ENCODE measurements at regions not wholly inside any gene's neighbourhood (a gene's known extent, or its start where the extent isn't known, plus 50 kb on each side); places are given as distances from the start of the nearest gene placed in this dataset.

DNA sequence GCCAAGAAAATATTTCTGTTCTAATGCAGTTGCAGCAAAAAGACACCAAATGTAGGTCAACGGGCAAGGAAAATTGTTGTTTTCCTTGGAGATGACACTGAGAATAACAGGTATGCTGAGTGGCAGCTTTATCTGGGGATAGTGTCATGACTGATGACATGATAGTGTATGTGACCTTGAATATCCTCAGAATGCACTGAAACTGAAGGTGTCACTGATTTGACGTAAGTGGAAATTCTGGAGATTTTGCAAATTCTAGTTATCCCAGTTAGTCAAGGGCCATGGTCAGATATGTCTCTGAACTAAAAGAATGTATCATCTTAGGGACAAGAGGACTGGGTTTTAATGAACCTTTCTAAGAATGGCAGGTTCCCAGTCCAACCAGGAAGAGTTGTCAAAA, 138.0 kb upstream of the C9orf72 start:
- no peak for TF ChIP-seq CTCF (conservative IDR thresholded peaks at IDR 0.05; ENCODE audit: low read length)
- DNase-seq (ENCODE audit: low read depth): no peak
- H3K4me3 ChIP-seq (ENCODE audit: low read length): no peak overlapping the region

- no peak overlapping the region for H3K4me3 ChIP-seq (ENCODE audit: low read length)
- no peak for DNase-seq (ENCODE audit: low read depth)
- TF ChIP-seq CTCF (conservative IDR thresholded peaks at IDR 0.05; ENCODE audit: low read length): no peak
These were observed 139.5 kb upstream of the C9orf72 start for GRCh38 chr9:27712806-27713205.

- H3K4me3 ChIP-seq (ENCODE audit: low read length): no peak overlapping the region
- TF ChIP-seq CTCF (conservative IDR thresholded peaks at IDR 0.05; ENCODE audit: low read length): no peak; the same call in 1 of the 2 replicates
- no peak for DNase-seq (ENCODE audit: low read depth)
These were observed 141.1 kb upstream of the C9orf72 start for GRCh38 chr9:27714388-27714787.

DNA sequence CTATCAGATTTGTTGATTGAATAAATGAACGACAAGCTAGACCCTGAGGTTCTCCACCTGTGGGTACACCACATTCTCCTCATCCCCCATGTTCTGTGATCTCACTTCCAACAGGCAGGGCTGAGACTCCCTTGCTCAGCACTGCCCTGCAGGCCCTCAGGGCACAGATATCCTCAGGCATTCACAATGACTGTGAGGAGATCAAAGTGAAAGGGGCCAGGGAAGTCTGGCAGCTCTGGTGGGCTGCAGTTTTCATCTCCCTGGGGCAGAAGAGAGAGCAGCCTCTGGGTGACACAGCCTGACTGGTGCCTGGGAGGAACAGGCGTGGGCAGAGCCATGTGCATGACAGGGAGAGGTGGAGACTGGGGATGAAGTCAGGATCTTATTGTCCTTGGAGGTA, 142.4 kb upstream of the C9orf72 start:
- DNase-seq (ENCODE audit: low read depth): no peak
- no peak overlapping the region for H3K4me3 ChIP-seq (ENCODE audit: low read length)
- no peak for TF ChIP-seq CTCF (conservative IDR thresholded peaks at IDR 0.05; ENCODE audit: low read length)

GRCh38 chr9:27717991-27718390, 144.7 kb upstream of the C9orf72 start:
- DNase-seq (ENCODE audit: low read depth): no peak
- TF ChIP-seq CTCF (conservative IDR thresholded peaks at IDR 0.05; ENCODE audit: low read length): no peak
- no peak overlapping the region for H3K4me3 ChIP-seq (ENCODE audit: low read length)

DNA sequence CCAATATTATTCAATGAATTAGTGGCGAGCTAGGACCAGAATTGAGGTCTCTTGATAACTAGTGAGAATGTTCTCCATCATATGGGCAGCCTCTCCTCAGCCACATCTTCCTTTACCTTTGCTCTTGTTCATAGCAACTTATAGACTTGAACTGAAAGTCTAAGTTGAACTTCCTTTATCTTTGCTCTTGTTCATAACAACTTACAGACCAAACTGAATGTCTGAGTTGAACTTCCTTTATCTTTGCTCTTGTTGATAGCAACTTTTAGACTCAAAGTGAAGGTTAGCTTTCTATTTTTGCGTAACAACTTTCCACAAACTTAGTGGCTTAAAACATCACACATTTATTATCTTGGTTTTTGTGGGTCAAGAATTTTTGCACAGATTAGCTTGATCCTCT, 146.4 kb upstream of the C9orf72 start:
- no peak for TF ChIP-seq CTCF (conservative IDR thresholded peaks at IDR 0.05; ENCODE audit: low read length)
- no peak overlapping the region for H3K4me3 ChIP-seq (ENCODE audit: low read length)
- DNase-seq (ENCODE audit: low read depth): no peak

- DNase-seq (ENCODE audit: low read depth): no peak
- H3K4me3 ChIP-seq (ENCODE audit: low read length): no peak overlapping the region
- no peak for TF ChIP-seq CTCF (conservative IDR thresholded peaks at IDR 0.05; ENCODE audit: low read length)
These were observed 149.6 kb upstream of the C9orf72 start for GRCh38 chr9:27722866-27723265.

Data from AG10803 (cell line).